WTC11 (cell line): ENCODE measurements at regions not wholly inside any gene's neighbourhood (a gene's known extent, or its start where the extent isn't known, plus 50 kb on each side); places are given as distances from the start of the nearest gene placed in this dataset.

Experiments
- ATAC-seq: fragments of 200-7000 bp; cut with Tn5 transposase; 2 replicates; pipeline ENCODE4 v1.10.0; 2021; ENCODE audit warnings: mild to moderate bottlenecking, moderate library complexity
- CTCF ChIA-PET: fragments of 300-600 bp; sonication (Branson Sonifier 250); formaldehyde crosslinking; loops from one replicate; lab custom pipeline; 2021; ENCODE audit warnings: antibody characterized with exemption; lab: Charles Lee
- POLR2A ChIA-PET: fragments of 350-600 bp; sonication (Branson Sonifier 250); formaldehyde crosslinking; loops from one replicate; lab custom pipeline; 2021; ENCODE audit warnings: antibody characterized with exemption; lab: Charles Lee
- DNase-seq: peaks from one replicate; pipeline ENCODE4 v3.0.0; 2021; ENCODE audit warnings: low spot score
- H3K27ac Mint-ChIP-seq: 2 replicates; pipeline ENCODE4 v1.8.0; 2021; ENCODE audit warnings: mixed read lengths
- H3K27me3 Mint-ChIP-seq: 2 replicates; pipeline ENCODE4 v1.8.0; 2021; ENCODE audit warnings: low read depth, mild to moderate bottlenecking, moderate library complexity, mixed read lengths
- H3K36me3 Mint-ChIP-seq: 2 replicates; pipeline ENCODE4 v1.8.0; 2021; ENCODE audit warnings: mixed read lengths
- H3K4me1 Mint-ChIP-seq: 2 replicates; pipeline ENCODE4 v1.8.0; 2022; ENCODE audit warnings: mixed read lengths
- H3K4me3 Mint-ChIP-seq: 2 replicates; pipeline ENCODE4 v1.8.0; 2021; ENCODE audit warnings: mild to moderate bottlenecking, moderate library complexity, mixed read lengths
- H3K9me3 Mint-ChIP-seq: 2 replicates; pipeline ENCODE4 v1.8.0; 2021; ENCODE audit warnings: mixed read lengths
- FOXP1 ChIP-seq: sonication (generic); formaldehyde crosslinking; IDR thresholded peaks from 2 replicates; pipeline ENCODE4 v1.8.0; 2022; ENCODE audit warnings: missing genetic modification reagents, mild to moderate bottlenecking, moderate library complexity, borderline replicate concordance
- GABPB1 ChIP-seq: sonication (generic); formaldehyde crosslinking; IDR thresholded peaks from 2 replicates; pipeline ENCODE4 v1.8.1; 2023; ENCODE audit warnings: mild to moderate bottlenecking, missing genetic modification reagents
- HMGA2 ChIP-seq: fragments of 250-450 bp; sonication (Bioruptor Pico); IDR thresholded peaks from 2 replicates; pipeline ENCODE4 v1.4.0; 2021; ENCODE audit warnings: mild to moderate bottlenecking, moderate library complexity
- IRF2 ChIP-seq: sonication (generic); formaldehyde crosslinking; IDR thresholded peaks from 2 replicates; pipeline ENCODE4 v1.8.0; 2022; ENCODE audit warnings: low read depth, missing genetic modification reagents, borderline replicate concordance
- MAX ChIP-seq: sonication (generic); formaldehyde crosslinking; IDR thresholded peaks from 2 replicates; pipeline ENCODE4 v1.8.0; 2022; ENCODE audit warnings: mild to moderate bottlenecking, missing genetic modification reagents
- MYBL2 ChIP-seq: sonication (generic); formaldehyde crosslinking; IDR thresholded peaks from 2 replicates; pipeline ENCODE4 v1.8.1; 2023; ENCODE audit warnings: mild to moderate bottlenecking, moderate library complexity, missing genetic modification reagents
- RORB ChIP-seq: fragments of 250-450 bp; sonication (Bioruptor Pico); IDR thresholded peaks from 2 replicates; pipeline ENCODE4 v1.9.0; 2021; ENCODE audit warnings: mild to moderate bottlenecking
- SP1 ChIP-seq: sonication (generic); formaldehyde crosslinking; conservative IDR thresholded peaks from 2 replicates; pipeline ENCODE4 v1.8.1; 2022; ENCODE audit warnings: missing genetic modification reagents
- USF2 ChIP-seq: sonication (generic); formaldehyde crosslinking; IDR thresholded peaks from 2 replicates; pipeline ENCODE4 v1.8.1; 2023; ENCODE audit warnings: mild to moderate bottlenecking, missing genetic modification reagents, moderate library complexity
- ZNF671 ChIP-seq: fragments of 250-450 bp; sonication (Bioruptor Pico); IDR thresholded peaks from 2 replicates; pipeline ENCODE4 v1.8.0; 2021; ENCODE audit warnings: mild to moderate bottlenecking
- TF ChIP-seq, protein P1 (sequence below): sonication (generic); formaldehyde crosslinking; IDR thresholded peaks from 2 replicates; pipeline ENCODE4 v1.8.1; 2023; ENCODE audit warnings: mild to moderate bottlenecking, missing genetic modification reagents

DNA sequence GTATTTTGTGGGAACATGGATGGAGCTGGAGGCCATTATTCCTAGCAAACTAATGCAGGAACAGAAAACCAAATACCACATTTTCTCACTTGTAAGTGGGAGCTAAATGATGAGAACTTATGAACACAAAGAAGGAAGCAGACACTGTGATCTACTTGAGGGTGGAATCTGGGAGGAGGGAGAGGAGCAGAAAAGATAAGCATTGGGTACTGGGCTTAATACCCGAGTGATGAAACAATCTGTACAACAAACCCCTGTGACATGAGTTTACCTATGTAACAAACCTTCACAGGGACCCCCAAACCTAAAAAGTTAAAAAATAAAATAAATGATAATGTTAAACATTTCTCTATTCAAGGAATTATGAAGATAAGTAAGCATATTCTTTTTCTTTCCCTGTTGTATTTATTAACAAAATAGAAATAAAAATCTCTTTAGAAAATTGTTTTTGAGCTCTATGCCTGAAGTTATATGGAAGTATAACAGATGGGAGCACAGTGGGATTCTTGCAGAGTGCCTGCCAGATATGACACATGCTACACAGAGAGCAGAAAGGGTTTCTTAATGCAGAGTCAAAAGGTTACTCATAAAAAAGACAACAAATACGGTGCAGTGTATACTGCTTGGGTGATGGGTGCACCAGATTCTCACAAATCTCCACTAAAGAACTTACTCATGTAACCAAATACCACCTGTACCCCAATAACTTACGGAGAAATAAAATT lies 52.0 kb upstream of the SYNE2 start:
- ChIA-PET POLR2A (no interaction called here), CTCF (interaction anchor here (0.6 to 1.6 kb wide), 4 partner anchors 192 to 503 kb away, joined by 3 to 6 read pairs (median 3); no protein-coding TSS in a partner anchor)
- ATAC-seq (no peak), DNase-seq (no peak)
- TF ChIP-seq, protein P1, sequence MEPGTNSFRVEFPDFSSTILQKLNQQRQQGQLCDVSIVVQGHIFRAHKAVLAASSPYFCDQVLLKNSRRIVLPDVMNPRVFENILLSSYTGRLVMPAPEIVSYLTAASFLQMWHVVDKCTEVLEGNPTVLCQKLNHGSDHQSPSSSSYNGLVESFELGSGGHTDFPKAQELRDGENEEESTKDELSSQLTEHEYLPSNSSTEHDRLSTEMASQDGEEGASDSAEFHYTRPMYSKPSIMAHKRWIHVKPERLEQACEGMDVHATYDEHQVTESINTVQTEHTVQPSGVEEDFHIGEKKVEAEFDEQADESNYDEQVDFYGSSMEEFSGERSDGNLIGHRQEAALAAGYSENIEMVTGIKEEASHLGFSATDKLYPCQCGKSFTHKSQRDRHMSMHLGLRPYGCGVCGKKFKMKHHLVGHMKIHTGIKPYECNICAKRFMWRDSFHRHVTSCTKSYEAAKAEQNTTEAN (CRISPR knock-in tag): no peak
- no peak for TF ChIP-seq MAX (CRISPR knock-in tag)
- TF ChIP-seq RORB: no peak
- no peak for TF ChIP-seq SP1
- TF ChIP-seq GABPB1 (CRISPR knock-in tag): no peak
- no peak for TF ChIP-seq FOXP1
- no peak for TF ChIP-seq HMGA2
- no peak for TF ChIP-seq ZNF671 (CRISPR knock-in tag)
- no peak for TF ChIP-seq MYBL2
- no peak for TF ChIP-seq IRF2
- TF ChIP-seq USF2: no peak
- Mint-ChIP-seq H3K27ac (no peak overlapping the region), H3K27me3 (no peaks in the 10 kb centered on the region), H3K4me3 (no peak overlapping the region), H3K4me1 (no peaks in the 10 kb centered on the region), H3K36me3 (peaks cover 3% of the 10 kb centered on the region), H3K9me3 (peaks cover 12% of the 10 kb centered on the region)
